ENCODE measurements at regions not wholly inside any gene's neighbourhood (a gene's known extent, or its start where the extent isn't known, plus 50 kb on each side); places are given as distances from the start of the nearest gene placed in this dataset.
"Not testable (repeated sequence)": the region's sequence is repeated elsewhere in the genome, so short reads cannot be mapped to it uniquely, and the experiment has no call there.

DNA sequence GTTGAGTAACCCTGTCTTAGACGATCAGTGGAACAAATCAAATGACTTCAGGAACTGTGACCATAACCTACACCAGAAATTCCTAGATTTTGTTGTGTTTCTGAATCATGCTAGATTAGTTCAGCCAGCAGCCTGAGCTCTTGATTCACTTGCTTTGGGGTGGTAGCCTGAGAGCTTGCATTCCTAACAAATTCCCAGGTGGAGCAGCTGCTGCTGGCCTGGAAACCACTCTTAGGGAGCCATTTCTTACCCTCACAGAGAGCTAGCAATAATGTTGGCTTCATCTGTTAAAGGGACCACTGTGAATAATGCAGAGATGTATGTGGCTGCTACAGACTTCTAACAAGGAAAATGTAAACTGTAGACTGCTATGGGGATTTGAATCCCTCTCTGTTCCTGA lies 388.1 kb upstream of the PRR20A start:
- no peak for DNase-seq

- no peak for DNase-seq
These were observed 385.4 kb upstream of the PRR20A start for GRCh38 chr13:56755181-56755935.

DNA sequence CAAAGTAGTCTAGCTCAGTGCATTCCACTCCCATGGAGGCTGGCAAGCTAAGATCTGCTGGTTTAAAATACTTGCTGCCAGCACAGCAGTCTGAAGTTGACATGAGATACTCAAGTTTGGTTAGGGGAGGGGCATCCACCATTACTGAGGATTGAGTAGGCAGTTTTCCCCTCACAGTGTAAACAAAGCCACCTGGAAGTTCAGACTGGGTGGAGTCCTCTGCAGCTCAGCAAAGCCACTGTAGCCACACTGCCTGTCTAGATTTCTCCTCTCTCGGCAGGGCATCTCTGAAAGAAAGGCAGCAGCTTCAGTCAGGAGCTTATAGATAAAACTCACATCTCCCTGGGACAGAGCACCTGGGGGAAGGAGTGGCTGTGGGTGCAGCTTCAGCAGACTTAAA lies 377.4 kb upstream of the PRR20A start:
- DNase-seq = not testable (repeated sequence)

- no peak for DNase-seq
These were observed 367.6 kb upstream of the PRR20A start for GRCh38 chr13:56773148-56773547.

GRCh38 chr13:56789527-56789926 lies 351.2 kb upstream of the PRR20A start:
- DNase-seq = no peak

DNA sequence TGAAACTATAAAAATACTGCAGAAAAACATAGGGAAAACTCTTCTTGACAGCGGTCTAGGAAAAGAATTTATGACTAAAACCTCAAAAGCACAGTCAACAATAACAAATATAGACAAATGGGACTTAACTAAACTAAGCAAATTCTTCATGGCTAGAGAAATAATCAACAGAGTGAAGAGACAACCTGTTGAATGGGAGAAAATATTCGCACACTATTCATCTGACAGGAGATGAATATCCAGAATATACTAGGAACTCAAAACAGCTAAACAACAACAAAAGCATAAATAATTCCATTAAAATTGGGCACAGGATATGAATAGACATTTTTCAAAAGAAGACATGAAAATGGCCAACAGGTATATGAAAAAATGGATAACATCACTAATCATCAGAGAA lies 303.6 kb upstream of the PRR20A start:
- no peak for DNase-seq

DNA sequence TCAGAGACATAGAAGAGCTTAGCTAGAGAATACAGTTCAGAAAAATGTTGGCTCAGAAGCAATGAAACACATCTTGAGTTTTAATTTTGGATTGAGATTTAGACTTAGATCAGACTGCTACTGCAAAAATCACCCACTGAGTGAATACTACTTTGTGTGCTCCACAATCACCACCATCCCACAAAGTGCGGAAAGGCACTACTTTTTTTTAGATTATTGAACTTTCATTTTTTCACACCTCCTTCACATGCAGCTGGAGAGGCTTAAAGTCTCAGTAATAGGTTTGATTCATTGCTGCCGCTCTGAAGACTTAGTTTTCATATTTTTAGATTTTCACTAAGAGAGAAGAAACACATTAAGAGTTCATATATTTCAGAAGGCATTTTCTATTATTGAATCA lies 289.9 kb upstream of the PRR20A start:
- no peak for DNase-seq

DNA sequence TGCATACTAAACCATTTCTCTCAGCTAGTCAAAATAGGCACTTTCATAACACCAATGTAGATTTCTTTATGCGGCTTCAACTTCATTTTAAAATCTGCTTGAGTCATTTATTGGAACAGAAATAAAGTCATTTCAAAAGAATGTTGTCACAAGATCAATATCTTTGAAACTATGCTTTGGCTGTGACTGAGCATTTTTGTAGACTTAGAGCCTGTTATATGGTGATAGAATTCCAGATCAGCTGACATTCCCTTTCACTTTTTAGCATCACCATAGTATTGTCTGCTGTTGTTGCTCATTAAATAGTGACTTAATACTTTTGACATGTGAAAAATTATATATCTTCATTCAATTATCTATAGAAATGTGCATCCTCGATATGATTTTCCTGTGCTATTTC lies 279.2 kb upstream of the PRR20A start:
- no peak for DNase-seq

DNA sequence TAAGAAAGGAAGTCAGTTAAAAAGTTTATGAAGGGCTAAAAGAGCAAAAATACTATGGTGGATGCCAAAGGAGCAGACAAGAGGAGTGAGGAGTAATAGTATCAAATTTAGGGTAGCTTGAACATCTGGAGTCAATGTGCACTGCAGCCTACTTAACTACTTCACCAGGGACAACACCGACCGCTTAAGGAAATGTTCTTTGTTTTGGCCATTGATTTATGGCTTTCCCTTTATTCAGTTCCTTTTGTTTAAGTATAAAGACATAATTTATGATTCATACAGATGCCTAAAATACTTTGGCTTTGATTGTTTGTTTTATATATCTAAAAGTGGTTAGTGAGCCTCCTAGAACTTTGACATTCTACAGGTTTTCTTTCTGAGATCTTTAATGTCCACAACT lies 276.3 kb upstream of the PRR20A start:
- DNase-seq = no peak

DNA sequence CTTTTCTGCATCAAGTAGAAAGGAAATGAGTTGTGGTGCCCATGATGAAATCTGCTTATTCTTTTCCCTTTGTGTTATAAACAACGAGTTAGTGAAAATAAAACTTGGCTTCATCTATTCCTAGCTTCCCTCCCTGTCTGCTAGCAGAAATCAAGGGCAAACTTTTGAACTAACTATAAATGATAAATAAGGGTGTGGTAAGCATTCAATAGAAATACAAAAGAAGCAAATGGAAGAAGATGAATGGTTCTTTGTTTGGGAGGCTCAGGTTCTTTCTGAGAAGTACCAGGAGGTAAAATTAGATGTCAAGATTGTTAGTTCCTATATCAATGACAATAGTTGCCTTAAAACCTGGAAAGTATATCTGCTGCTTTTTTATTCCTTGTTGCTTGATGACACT lies 275.3 kb upstream of the PRR20A start:
- DNase-seq = no peak

DNA sequence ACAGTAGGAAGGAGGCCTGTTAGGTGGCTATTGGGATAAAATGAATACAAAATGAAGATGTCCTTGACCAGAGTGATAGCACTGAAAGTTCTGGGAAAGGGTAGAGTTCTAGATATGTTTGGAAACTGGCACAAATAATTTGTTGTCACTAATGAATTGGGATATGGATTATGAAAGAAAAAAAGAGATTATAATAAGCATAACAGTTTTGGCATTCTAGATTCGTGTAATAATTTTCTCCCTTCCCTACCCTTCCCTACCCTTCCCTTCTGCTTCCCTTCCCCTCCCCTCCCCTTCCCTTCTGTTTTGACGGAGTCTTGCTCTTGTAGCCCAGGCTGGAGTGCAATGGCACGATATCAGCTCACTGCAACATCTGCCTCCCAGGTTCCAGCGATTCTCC lies 271.0 kb upstream of the PRR20A start:
- no peak for DNase-seq

- DNase-seq = no peak
These were observed 254.3 kb upstream of the PRR20A start for GRCh38 chr13:56886398-56886797.

- no peak for DNase-seq
These were observed 252.3 kb upstream of the PRR20A start for GRCh38 chr13:56888455-56888854.

DNA sequence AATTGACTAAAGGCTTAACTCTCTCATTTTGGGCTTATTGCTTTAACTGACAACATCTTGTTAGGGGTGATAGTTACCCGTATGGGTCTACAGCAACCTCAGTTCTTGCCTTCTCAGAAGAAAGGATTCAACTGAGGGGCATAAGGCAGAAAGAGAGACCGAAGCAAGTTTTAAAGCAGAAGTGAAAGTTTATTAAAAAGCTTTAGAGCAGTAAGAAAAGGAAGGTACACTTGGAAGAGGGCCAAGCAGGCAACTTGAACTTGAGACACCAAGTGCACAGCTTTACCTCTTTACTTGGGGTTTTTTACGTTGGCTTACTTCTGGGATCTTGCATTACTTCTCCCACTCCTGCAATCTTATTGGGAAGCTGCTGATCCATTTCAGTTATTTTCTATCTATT lies 246.9 kb upstream of the PRR20A start:
- DNase-seq = no peak

DNA sequence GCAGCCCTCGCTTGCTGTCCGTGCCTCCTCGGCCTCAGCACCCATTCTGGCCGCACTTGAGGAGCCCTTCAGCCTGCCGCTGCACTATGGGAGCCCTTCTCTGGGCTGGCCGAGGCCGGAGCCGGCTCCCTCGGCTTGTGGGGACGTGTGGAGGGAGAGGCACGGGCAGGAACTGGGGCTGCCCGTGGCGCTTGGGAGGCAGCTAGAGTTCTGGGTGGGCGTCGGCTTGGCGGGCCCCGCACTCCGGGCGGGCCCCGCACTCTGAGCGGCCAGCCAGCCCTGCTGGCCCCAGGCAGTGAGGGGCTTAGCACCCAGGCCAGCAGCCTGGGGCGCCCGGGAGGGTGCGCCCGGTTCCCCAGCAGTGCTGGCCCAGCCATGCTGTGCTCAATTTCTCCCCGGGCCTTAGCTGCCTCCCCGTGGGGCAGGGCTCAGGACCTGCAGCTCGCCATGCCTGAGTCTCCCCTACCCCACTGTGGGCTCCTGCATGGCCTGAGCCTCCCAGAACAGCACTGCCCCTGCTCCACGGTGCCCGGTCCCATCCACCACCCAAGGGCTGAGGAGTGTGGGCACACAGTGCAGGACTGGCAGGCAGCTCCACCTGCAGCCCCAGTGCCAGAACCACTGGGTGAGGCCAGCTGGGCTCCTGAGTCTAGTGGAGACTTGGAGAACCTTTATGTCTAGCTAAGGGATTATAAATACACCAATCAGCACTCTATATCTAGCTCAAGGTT lies 240.0 kb upstream of the PRR20A start:
- DNase-seq = no peak

- DNase-seq = no peak
These were observed 238.4 kb upstream of the PRR20A start for GRCh38 chr13:56902276-56902675.

GRCh38 chr13:56903710-56904282 lies 236.9 kb upstream of the PRR20A start:
- DNase-seq = no peak

DNA sequence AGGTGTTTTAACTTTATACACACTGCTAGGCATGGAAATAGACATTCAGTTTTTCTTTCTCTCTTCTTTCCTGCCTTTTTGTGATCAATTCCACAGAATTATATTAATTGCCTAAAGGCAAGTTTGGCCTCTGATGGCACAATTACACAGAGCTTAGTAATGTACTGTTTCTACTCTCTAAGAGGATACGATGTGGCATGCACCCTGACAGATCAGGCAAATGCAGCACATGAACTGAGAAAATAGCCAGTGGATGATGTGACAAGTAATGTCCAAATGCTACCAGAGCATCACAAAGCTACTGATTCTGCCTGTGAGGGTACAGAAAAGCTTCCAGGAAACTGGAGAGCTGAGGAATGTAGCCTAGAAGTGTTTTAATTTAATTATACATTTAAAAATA lies 233.8 kb upstream of the PRR20A start:
- no peak for DNase-seq

DNA sequence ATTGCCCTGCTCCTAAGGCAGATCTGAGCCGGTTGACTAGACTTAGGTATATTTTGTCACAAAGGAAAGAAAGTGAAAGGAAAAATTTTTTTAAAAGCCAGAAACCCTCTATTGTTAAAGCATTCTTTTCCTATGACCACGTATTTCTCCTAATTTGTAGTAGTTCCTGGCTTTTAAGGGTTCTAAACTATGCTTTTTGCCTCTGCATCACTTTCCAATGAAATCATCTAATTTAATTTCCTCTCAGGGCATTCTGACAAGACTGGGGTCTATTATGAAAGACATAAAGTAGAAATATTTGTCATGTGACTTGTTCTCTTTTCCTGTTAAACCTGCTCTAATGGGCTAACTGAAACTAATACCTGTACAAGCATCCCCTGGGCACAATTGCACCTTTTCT lies 233.0 kb upstream of the PRR20A start:
- DNase-seq = no peak

- DNase-seq = no peak
These were observed 230.7 kb upstream of the PRR20A start for GRCh38 chr13:56909896-56910600.

GRCh38 chr13:56917966-56918365 lies 222.8 kb upstream of the PRR20A start:
- DNase-seq = no peak

- DNase-seq = no peak
These were observed 217.0 kb upstream of the PRR20A start for GRCh38 chr13:56923626-56924140.

DNA sequence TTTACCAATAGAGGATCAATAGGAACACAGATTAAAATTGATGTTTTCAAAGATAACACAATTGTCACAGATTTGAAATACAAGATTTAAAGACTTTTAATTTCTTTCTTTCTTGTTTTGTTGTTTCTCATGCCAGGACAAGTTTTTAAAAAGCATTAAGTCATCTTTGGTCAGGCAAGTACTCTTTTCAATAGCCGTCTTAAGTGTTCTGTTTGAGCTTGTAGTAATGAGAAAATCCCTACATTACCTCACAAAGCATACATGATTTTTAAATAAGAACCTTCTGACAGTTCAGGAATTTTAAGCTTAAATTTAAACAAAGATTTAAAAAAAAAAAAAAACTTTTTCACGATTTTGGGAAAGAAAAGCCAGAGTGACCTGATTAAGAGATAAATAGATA lies 216.3 kb upstream of the PRR20A start:
- DNase-seq = no peak

Measured in inflammatory macrophage (primary cell).